D721Med (cell line): ENCODE measurements at regions not wholly inside any gene's neighbourhood (a gene's known extent, or its start where the extent isn't known, plus 50 kb on each side); places are given as distances from the start of the nearest gene placed in this dataset.

ENCODE experiments used
- DNase-seq: peaks from one replicate; pipeline ENCODE4 v3.0.0; 2011; ENCODE audit warnings: low spot score; ENCODE audit not compliant: insufficient read length
- FAIRE-seq: peaks from 2 replicates; lab custom pipeline; 2011; peaks lifted over from hg19 to GRCh38; lab: Jason Lieb, UNC
- TF ChIP-seq, protein P1 (sequence below): IDR thresholded peaks from 2 replicates; pipeline ENCODE4 v1.5.1; 2012; ENCODE audit warnings: mild to moderate bottlenecking, control low read depth; ENCODE audit not compliant: insufficient read depth; ENCODE audit errors: missing control alignments

DNA sequence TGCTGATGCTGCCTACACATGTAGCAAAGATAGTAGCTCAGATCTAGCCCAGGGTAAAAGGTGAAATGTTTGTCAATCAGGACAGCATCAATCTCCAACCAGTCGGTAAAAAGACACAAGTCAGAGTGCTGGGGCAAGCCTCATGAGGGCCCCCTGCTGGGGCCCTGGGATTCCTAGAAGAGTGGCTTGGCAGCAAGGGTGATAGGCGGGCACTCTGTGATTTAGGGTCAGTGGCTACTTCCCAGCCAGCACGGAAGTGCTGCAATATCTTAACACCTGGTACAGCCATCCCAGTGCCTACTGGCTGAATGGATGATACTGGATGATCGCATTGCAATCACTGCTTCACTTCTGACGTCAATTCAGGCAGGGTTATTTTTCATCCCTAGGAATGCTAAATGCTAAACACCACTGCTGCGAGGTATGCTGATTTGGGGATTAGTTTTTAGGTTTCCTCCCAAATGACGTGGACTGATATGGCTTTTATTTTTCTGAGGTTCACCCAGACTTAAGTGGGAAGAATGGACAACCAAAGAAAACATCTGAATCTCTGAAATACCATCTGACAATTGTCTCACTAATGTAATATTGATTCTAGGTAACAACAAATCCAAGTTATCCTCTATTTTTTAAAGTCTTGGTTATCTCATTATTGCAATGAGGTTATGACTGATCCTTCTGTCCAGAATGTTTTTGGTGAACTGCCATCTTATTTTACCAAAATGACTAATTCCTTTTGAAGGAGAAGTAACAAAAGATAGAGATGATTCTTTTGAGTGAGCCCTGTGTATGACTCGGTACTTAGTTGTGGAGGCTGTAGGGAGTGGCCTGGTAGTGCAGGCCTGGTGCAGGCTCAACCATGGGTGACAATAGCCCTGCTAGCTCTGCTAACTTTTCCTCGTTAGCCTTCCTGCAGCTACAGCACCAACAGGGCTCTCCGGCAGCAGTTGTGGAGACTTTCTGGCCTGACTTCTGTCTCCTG, 432.5 kb downstream of the FGF9 start:
- DNase-seq (no peak), FAIRE-seq (no peak)
- TF ChIP-seq, protein P1, sequence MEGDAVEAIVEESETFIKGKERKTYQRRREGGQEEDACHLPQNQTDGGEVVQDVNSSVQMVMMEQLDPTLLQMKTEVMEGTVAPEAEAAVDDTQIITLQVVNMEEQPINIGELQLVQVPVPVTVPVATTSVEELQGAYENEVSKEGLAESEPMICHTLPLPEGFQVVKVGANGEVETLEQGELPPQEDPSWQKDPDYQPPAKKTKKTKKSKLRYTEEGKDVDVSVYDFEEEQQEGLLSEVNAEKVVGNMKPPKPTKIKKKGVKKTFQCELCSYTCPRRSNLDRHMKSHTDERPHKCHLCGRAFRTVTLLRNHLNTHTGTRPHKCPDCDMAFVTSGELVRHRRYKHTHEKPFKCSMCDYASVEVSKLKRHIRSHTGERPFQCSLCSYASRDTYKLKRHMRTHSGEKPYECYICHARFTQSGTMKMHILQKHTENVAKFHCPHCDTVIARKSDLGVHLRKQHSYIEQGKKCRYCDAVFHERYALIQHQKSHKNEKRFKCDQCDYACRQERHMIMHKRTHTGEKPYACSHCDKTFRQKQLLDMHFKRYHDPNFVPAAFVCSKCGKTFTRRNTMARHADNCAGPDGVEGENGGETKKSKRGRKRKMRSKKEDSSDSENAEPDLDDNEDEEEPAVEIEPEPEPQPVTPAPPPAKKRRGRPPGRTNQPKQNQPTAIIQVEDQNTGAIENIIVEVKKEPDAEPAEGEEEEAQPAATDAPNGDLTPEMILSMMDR = no peak

DNA sequence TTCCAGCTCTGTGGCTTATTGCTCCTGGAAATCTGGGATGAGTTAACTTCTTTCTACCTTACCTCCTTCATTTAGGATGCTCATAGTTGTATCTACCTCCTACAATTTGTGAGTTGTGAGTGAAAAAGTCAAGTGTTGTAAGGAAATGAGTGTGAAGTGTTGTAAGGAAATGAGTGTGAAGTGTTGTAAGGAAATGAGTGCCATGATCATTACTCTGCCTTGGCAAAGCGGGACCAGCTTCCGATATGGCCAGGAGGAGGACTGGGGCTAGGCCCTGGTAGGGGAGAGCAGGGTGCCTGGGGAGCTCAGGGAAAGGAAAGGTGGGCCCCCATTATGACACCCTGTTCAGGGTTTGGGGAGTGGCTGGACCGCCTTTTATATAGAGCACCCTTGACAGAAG, 435.2 kb downstream of the FGF9 start:
- DNase-seq (no peak), FAIRE-seq (no peak)
- TF ChIP-seq, protein P1 = no peak

DNA sequence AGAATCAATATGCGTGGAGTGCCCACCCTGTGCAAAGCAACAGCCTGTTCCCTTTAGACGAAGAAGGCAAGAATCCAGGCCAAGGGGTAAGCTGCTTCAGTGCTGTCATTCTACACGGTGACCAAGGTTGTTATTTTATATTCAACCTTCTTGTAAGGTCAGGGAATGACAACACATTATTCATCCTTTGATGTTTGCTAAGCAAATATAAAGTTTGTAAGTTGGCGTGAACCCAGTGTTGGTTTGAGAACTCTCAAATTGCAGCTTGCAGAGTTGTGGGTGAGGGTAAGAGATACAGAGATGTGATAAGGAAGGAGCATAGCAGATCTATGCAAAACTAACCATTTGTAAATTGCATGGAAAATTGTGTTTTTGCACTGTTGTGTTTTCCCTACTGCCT, 436.7 kb downstream of the FGF9 start:
- no peak for FAIRE-seq
- TF ChIP-seq, protein P1 = no peak
- DNase-seq = no peak

DNA sequence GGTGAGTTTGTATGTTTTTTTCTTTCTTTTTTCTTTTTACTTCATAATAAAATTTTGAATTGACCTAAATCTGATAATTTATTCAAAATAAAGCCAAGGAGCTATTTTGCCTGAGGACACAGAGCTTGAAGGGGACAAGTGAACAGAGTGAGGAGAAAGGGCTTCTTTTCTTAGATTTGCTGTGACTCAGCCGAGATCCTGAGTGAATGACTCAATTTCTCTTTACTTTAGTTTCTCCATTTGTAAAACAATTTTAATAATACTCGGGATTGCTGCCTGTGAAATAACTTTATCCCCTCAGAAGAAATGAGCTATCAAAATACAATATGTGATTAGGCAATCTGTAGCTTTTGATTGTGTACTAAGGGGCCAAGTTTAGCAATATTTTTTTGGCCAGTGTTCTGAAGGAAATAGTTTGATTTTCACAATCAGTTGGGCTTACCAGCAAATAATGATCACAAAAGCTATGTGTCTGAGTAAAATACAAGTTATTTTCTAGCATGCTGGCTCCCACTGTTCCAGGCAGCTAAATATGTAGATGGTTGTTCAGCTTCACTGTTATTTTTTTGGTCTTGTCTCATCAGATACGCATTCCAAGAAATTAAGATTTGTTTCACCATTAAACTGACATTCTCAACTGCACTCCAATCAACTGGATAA, 437.5 kb downstream of the FGF9 start:
- no peak for FAIRE-seq
- DNase-seq = no peak
- TF ChIP-seq, protein P1 = no peak

DNA sequence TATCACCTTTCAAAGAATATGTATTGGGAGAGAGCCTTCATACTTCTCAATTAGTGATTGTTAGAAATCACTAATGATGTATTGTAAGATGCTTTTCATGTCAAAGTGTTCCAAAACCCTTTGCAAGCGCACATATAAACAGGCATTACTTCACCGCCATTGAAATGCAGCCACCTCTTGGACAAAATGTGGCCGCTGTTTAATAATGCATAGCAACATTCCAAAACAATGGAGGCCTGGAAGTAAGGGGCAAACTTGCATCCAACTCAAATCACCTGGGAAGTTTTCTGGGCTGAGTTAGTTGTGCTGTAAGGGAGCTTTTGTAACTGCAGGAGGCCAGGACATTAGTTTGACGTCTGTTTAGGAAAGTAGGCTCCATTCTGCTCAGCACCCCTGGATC, 438.1 kb downstream of the FGF9 start:
- TF ChIP-seq, protein P1 = no peak
- DNase-seq (no peak), FAIRE-seq (no peak)

DNA sequence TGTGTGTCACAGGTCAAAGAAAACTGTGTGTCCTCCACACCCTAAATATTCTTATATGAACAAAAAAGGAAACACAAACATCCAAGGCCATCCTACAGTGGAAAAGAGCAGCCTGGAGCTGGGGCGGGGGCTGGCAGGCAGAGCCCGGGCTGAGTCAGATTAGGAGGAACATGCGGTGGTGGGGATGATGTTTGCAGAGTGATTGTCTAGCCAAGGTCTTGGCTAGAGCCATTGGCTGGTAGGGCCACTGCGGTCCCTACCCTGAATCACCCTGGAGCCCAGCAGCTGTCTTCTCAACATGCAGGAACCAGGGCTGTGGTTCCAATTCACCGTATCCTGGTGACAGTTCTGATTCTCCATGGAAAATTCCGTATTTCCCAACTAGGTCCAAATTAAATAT, 439.5 kb downstream of the FGF9 start:
- TF ChIP-seq, protein P1 = no peak
- FAIRE-seq (no peak), DNase-seq (no peak)
